OCI-LY3 (cell line): ENCODE measurements at regions not wholly inside any gene's neighbourhood (a gene's known extent, or its start where the extent isn't known, plus 50 kb on each side); places are given as distances from the start of the nearest gene placed in this dataset.

ENCODE experiments used
- CTCF ChIP-seq: fragments of 200-600, 300-600 bp; sonication (generic); IDR thresholded peaks from 2 replicates; pipeline ENCODE4 v1.5.1; 2014; ENCODE audit warnings: antibody characterized with exemption, low read length, low read depth
- EZH2phosphoT487 ChIP-seq: fragments of 200-600 bp; shearing (Covaris generic); IDR thresholded peaks from 2 replicates; pipeline ENCODE4 v1.6.1; 2018; ENCODE audit warnings: antibody characterized with exemption, mixed run types, low read depth

GRCh38 chr15:69762373-69763148 is 309.9 kb downstream of the RPLP1 start:
- TF ChIP-seq CTCF (peak; percentile 75), EZH2phosphoT487 (no peak)
